GM19239 (cell line): ENCODE measurements at regions not wholly inside any gene's neighbourhood (a gene's known extent, or its start where the extent isn't known, plus 50 kb on each side); places are given as distances from the start of the nearest gene placed in this dataset.
"Not testable (repeated sequence)": the region's sequence is repeated elsewhere in the genome, so short reads cannot be mapped to it uniquely, and the experiment has no call there.

Experiments
- DNase-seq: peaks from one replicate; pipeline ENCODE4 v3.0.0; 2011; ENCODE audit warnings: low spot score; ENCODE audit not compliant: insufficient read length
- FAIRE-seq: peaks from 2 replicates; lab custom pipeline; 2011; peaks lifted over from hg19 to GRCh38; lab: Jason Lieb, UNC

GRCh38 chr10:52988923-52989322, 216.3 kb upstream of the MBL2 start:
- DNase-seq = no peak

DNA sequence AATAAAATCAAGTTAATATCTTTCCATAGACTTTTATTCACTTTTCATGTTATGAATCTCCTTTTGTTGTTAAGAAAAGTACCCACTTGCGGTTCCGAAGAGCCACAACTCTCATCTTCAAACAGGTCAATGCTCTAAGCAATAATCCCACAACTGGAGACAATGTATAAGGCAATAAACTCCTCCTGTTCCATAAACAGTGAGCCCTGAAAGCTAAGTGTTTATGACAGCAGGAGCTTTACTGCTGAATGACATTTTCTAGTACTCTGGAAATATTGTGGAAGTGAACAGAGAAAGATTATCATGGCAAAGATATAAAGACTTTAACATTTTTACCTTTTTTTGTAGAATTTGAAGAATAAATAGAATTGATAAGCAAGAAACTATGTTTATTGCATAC, 213.5 kb upstream of the MBL2 start:
- no peak for FAIRE-seq
- DNase-seq = no peak

More at GRCh38 chr10:52988923-52989322, 216.3 kb upstream of the MBL2 start:
- FAIRE-seq = no peak

DNA sequence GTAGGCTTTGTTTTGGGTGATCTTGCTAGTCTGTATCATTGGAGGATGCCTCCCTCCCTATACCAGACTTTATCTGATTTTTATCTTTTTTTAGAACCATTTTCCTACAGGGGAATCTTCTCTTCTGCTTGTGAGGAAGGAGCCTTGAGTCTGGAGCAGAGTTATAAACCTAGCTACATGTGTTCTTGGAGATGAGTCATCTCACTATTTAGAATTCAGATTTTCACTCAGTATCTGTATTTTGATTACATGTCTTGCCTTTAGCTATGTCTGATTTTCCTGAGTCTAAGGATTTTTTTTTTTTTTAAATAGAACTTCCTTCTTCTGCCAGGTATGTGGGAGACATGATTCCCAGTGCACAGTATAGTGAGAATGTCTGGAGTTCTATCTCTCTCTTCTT, 211.6 kb upstream of the MBL2 start:
- FAIRE-seq (no peak), DNase-seq (no peak)

- no peak for FAIRE-seq
These were observed 206.9 kb upstream of the MBL2 start for GRCh38 chr10:52979295-52979990.

GRCh38 chr10:52977581-52977980, 205.0 kb upstream of the MBL2 start:
- no peak for DNase-seq
- no peak for FAIRE-seq

More at GRCh38 chr10:52979295-52979990, 206.9 kb upstream of the MBL2 start:
- no peak for DNase-seq

GRCh38 chr10:52967806-52968795, 195.5 kb upstream of the MBL2 start:
- FAIRE-seq = no peak
- no peak for DNase-seq

DNA sequence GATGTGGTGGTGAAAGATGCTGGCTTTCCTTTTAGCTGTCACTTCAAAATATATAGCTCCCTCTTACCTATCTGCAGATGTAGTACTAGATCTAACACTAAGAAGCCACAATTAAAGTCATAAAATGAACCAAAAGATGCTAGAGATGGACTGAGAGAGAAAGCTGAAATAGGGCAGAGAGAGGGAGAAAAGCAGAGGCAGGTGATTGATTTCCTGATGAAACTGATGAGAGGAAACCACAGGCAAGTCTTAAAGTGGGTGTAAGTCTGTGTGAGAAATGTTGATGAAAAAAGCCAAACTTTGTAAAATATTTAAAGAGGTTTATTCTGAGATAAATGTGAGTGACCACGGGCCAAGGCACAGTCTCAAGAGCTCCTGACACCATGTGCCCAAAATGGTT, 194.3 kb upstream of the MBL2 start:
- FAIRE-seq (no peak), DNase-seq (no peak)

GRCh38 chr10:52965938-52966401, 193.4 kb upstream of the MBL2 start:
- DNase-seq (peak; percentile 35), FAIRE-seq (peak; percentile 84)

- FAIRE-seq (no peak), DNase-seq (no peak)
These were observed 192.9 kb upstream of the MBL2 start for GRCh38 chr10:52965509-52965908.

DNA sequence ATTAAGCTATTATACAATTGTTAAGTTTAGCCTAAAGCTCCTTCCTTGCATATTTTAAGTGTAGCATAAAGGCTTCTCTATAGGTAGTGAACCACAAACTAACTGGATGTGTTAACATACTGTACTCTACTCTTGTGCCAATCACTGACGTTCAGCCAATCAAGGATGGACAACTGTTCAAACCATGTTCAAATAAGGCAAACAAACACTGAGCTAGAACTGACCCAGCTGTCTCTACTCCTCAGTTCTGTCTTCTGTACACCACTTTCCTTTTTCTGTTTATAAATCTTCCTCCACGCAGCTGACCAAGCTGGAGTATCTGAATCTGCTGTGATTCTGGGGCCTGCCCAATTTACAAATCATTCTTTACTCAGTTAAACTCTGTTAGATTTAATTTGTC, 188.7 kb upstream of the MBL2 start:
- DNase-seq = no peak
- FAIRE-seq = no peak

- no peak for FAIRE-seq
- no peak for DNase-seq
These were observed 187.2 kb upstream of the MBL2 start for GRCh38 chr10:52959810-52960209.

DNA sequence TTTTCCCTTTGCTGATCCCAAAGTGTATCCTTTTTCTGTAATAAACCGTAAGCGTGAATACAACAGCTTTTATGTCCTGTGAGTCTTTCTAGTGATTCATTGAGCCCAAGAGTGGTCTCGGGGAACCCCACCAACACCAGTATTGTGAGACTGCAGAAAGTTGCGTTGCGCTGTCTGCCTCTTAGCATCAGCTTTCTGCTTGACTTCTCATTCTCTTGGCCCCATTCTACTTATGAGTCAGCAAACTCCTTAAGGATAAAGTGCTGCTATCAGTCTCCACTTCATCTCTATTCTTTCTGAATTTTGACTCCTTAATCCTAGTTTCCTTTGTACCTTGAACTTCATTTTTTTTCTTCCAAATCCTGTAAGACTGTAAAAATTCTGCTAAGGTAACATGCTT, 184.3 kb upstream of the MBL2 start:
- FAIRE-seq (no peak), DNase-seq (no peak)

GRCh38 chr10:52956461-52956860, 183.9 kb upstream of the MBL2 start:
- DNase-seq (no peak), FAIRE-seq (no peak)

DNA sequence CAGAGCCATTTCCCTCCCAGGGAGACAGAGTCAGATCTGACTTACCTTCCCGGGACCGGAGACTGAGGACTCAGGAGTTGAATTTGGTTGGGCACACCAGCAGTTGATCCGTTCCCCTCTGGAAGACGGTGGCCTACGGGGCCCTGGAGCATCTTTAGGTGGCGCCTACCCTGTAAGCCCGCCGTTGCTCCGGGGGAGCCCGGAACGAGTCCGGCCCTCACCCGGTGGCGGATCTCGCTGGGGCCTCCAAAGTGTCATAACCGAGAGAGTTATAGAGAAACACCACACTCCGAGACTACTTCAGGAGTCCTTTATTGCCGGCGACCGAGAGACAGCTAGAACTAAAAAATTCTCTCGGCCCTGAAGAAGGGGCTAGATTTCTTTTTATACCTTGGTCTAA, 182.8 kb upstream of the MBL2 start:
- DNase-seq = no peak
- FAIRE-seq = no peak

- DNase-seq (no peak), FAIRE-seq (no peak)
These were observed 181.8 kb upstream of the MBL2 start for GRCh38 chr10:52954407-52954806.

DNA sequence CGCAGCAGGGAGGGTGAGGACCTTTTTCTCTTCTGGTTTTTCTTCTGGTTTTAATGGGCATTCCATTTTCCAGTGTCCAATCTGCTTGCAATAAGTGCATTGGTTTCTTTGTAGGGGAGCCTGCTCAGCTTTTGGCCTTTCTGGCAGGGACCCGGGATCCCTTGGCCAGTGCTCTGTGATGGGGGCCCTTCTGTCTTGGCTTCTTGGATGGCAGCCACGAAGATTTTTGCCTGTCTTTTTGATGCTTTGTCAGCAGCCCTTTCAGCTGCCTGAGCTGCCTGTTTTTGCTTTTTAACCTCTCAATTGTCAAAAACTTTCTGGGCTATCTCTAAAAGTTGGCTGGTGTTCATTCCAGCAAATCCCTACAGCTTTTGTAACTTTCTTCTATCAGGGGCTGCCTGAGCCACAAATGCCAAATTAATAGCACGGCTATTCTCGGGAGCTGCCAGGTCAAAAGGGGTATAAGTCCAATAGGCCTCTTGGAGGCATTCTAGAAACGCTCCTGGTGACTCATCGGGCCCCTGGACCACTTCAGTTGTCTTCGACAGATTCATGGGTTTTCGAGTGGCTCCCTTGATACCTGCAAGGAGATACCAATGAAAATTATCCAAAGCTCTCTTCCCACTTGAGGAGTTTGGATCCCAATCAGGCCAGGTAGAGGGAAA, 179.9 kb upstream of the MBL2 start:
- FAIRE-seq = no peak
- no peak for DNase-seq

DNA sequence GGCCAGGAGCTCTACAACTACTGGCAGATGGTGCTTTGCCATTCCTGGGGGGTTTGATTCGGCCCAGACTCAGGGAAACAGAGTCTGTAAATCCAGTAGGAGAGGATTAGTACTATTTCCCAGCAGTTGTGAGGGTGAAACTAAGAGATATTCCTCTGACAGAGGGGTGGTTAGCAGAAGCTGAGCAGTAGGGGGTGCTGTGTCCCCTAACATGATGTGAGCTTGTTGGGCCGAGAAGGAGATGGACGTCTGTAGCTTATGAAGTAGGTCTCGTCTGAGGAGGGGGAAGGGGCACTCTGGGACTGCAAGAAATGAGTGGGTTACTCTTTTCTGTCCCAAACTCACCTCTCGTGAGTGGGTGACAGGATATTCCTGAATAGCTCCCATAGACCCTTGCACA, 179.2 kb upstream of the MBL2 start:
- DNase-seq (peak; percentile 9), FAIRE-seq (peak; percentile 45)

DNA sequence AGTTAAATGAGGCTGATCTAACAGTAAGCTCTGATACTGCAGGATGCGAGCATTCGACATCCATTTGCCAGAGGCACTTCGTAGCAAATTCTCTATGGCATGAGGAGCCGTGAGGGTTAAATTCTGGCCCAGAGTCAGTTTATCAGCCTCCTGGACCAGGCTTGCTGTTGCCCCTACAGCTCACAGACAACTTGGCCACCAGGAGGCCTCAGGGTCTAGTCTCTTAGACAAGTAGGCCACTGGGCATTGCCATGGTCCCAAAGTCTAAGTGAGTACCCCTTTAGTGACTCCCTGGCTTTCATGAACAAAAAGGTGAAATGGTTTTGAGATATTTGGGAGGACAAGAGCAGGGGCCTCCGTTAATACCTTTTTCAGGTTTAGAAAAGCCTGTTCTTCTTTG, 178.0 kb upstream of the MBL2 start:
- no peak for DNase-seq
- no peak for FAIRE-seq

DNA sequence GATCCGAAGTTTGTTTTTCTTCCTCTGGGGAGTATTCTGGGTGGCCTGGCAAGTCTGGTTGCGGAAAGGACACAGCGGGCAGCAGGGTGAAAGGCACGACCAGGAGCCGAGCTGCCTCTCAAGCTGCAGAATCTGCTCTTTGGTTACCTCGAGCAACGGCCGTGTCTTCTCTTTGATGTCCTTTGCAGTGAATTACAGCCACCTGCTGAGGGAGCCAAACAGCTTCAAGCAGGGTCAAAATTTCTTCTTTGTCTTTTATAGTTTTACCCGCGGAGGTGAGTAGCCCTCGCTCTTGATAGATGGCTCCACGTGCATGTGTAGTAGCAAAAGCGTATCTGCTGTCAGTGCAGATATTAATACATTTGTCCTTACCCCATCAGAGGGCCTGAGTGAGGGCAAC, 177.3 kb upstream of the MBL2 start:
- DNase-seq (no peak), FAIRE-seq (no peak)

DNA sequence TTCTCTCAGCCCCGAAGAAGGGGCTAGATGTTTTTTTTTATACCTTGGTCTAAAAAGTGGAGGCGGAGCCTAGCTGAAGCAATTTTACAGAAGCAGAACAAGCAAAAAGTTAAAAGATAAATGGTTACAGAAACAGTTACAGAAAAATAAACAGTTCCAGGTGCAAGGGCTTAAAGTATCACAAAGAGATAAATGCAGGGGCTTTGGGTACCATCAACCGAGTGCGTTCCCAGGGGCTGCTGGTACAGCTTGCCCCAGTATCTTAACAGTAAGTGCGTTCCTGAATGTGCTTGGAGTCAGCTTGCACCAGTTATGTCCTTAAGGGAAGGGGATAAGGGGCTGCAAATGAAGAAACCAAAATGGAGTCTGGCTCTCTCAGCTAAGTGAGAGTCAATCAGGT, 173.9 kb upstream of the MBL2 start:
- DNase-seq (no peak), FAIRE-seq (no peak)

DNA sequence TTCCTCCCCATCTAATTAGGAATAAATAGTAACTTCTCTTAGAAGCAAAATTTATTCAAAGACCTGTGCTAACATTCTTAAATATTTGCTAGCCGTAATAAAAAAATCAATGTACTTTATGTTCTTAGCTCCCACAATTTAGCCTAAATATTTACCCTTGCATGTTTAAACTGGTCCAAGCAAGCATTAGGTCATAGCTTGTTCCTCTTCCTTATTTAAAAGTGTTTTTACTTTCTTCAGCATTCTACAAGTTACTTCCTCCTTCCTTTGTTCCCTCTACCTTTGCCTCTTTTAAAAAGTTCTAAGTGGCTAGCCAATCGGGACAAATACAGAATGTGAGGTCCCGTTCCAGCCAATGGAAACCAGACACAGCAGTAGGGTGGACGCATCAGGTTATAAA, 172.9 kb upstream of the MBL2 start:
- DNase-seq, FAIRE-seq: not testable (repeated sequence)
